SIG-M5 treated with dmso at 0.1 percent for 504 hours (cell line): ENCODE measurements at regions not wholly inside any gene's neighbourhood (a gene's known extent, or its start where the extent isn't known, plus 50 kb on each side); places are given as distances from the start of the nearest gene placed in this dataset.
"Not testable (repeated sequence)": the region's sequence is repeated elsewhere in the genome, so short reads cannot be mapped to it uniquely, and the experiment has no call there.

ENCODE experiments used
- DNase-seq: peaks from one replicate; lab custom pipeline; 2025; ENCODE audit not compliant: unreplicated experiment; lab: John Stamatoyannopoulos, UW

GRCh38 chr1:118303534-118303933, 118.5 kb upstream of the SPAG17 start:
- DNase-seq, result no peak

DNA sequence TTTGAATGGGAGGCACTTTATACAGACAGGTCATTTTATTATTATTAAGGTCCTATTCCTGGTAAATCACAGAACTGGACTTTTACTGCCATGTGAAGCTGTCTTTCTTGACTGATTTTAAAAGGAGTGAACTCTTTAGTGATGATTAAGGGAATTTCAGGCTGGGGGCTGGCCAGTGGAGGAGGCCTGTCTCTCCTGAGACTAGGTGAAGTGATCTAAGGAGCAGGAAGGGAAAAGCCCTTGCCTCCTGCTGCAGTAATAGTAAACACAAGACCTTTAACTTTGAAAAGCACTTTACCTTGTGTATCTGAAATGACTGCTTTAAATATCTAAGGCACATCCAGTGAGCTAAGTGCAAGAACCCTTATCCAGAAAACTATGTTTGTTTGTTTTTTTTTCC, 118.0 kb upstream of the SPAG17 start:
- DNase-seq, result no peak

- no peak for DNase-seq
These were observed 117.1 kb upstream of the SPAG17 start for GRCh38 chr1:118302145-118302544.

GRCh38 chr1:118300808-118301207, 115.8 kb upstream of the SPAG17 start:
- DNase-seq, result no peak

GRCh38 chr1:118298397-118298796, 113.4 kb upstream of the SPAG17 start:
- DNase-seq, result no peak

DNA sequence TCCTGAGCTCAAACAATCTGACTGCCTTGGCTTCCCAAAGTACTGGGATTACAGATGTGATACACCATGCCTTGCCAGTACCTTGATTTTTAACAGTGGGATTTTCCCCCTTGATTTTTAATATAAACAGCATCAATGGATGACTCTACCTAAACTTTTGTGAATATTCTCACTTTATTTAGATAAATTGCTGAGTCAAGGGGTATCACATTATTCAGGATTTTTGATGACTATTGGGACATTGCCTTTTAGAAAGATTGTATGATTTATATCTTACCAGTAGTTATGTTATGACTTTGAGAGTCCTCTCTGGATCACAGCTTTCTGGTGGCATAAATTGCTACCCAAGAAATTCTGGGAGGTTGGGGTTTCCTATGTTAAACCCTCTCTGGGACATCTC, 112.5 kb upstream of the SPAG17 start:
- DNase-seq, result no peak

DNA sequence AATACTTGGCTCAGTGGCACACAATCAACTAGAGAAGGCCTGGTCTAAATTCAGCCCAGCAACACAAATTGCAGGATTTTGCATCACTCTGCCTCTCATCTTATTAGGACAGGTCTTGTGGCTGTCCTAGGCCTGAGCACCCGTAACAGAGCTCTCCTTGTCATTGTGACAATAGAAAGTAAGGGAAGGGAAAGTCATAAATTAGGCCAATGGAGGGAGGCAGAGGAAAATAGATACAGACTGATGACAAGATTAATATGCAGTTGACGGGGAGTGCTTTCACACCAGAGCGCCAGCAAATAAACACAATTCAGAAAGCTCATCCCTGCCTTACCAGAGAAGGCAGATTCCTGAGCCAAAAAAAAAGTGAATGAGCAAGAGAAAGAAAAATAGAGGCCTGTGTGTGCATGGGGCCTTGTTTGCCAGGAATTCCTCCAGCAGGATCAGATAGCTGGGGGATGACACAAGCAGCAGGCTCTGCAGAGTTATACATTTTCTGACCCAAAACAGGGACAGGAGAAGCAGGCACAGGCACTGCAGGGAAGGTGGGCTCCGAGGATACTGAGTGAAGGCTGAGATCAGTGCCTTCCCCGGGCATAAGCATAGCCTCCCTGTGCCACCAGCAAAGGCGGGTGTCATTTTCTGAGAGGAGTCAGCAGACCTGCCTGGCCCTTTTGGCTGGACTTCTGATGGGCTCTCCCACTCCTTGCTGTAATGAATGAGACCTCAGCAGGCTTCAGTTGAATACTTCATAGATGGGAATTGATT, 110.0 kb upstream of the SPAG17 start:
- DNase-seq, result no peak

DNA sequence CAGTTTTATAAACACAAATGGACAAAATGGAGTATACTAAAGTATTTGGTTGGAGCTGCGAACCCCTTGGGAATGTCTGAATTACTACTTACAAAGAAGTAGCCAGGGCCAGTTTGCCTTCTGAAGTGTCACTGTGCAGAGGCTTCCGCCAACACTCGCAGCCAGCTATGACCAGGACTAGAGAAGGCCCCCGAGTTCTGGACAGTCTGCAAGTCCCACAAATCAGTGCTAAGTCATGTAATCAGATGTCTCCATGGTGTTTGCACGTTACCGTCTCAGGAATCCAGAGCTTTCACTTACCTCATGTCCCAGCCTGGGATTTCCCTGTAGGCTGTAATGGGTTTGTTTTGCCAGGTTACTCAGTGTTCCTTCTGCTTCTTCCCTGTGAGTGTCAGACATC, 106.6 kb upstream of the SPAG17 start:
- DNase-seq, result no peak

- no peak for DNase-seq
These were observed 105.5 kb upstream of the SPAG17 start for GRCh38 chr1:118290571-118290970.

GRCh38 chr1:118290046-118290445, 105.0 kb upstream of the SPAG17 start:
- no peak for DNase-seq

DNA sequence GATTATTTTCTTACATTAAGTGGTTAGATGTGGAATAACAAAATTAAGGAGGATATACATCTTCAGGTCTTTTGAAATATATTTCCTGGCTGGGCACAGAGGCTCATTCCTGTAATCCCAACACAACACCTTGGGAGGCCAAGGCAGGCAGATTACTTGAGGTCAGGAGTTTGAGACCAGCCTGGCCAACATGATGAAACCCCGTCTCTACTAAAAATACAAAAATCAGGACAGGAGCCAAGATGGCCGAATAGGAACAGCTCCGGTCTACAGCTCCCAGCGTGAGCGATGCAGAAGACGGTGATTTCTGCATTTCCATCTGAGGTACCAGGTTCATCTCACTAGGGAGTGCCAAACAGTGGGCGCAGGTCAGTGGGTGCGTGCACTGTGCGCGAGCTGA, 95.6 kb upstream of the SPAG17 start:
- not testable (repeated sequence) for DNase-seq

GRCh38 chr1:118275472-118276115, 90.6 kb upstream of the SPAG17 start:
- no peak for DNase-seq

- DNase-seq, result no peak
These were observed 87.9 kb upstream of the SPAG17 start for GRCh38 chr1:118272884-118273283.

DNA sequence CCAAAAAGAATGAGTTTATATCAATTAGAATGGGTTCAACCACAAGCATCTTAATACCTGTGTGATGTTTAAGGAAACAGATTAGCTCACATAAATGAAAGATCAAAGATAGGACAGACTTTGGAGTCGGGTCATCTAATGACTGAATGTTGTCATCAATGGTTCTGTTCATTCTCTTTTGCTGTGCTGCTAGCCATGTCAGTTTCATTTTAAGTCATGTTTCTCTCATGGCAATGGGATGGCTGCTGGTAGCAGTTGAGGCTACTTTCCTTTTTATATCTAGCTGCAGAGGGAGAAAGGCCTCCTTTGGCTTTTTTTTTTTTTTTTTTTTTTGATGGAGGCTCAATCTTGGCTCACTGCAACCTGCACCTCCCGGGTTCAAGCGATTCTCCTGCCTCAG, 86.9 kb upstream of the SPAG17 start:
- DNase-seq, result no peak

GRCh38 chr1:118269598-118269997, 84.6 kb upstream of the SPAG17 start:
- DNase-seq, result no peak

DNA sequence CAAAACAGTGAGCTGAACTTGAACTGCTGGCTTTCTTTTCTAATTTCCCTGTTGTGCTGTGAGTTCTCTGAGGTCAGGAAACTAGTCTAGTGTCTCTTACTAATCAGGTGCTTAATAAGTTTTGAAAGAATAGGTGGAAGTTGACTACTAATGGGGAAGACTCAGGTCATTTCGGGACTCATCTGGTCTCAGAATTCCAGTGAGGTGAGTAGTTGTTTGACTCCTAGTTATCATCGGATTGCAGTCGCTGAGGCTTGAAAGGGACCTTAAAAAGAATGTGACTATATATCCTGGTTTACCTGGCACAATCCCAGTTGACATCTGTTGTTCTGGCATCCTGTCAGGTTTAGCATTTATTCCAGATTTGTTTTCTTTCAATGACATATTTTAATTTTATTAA, 81.4 kb upstream of the SPAG17 start:
- DNase-seq, result no peak

DNA sequence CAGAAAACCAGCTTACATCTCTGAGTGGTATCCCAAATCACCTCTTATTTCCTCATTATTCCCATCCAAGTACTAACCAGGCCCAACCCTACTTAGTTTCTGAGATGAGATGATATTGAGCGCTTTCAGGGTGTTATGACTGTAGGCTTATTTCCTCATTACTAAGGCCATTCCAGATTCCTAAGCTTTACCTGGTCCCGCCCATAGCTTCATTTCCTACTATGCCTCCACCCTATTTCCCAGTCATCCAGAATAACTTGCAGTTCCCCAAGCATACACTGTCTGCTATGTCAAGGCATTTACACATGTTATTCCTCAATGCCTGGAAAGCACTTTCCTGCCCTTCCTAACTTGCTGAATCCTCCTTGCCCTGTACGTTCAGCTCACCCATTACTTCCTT, 79.3 kb upstream of the SPAG17 start:
- DNase-seq, result no peak

DNA sequence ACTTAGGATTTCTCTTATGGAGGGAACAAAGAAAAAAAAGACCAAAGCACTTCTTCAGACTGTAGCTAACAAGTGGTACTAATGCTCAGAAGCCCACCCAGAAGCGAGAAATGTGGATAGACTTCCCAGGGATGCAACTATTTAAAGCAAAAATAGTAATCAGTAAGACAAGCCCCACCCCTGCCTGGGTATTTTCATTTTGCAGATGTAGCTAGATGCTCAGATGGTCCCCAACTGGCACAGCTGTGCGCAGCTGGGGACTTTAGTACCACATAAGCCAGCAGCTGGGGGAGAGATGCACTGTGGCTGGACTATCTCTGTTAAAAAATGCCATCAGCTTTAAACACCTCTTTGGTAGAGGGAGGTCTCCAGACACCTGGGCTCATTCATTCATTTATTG, 77.8 kb upstream of the SPAG17 start:
- no peak for DNase-seq

DNA sequence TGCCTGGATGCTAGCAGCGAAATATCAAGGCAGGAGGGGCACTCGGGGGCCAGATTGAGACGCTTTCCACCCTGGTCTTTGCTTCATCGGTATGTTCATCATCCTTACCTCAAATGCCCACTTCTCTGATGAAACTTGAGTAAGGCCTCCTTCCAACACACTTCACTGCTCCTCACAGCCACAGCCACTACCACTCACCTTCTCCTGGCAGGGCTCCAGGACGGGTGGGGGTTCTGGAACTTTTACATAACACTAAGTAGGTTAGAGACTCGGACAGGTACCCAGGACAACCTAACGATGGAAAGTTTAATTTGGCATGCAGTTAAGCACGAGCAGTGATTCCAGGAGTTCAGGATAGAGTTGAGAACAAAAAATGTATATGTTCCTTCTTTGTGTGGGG, 73.9 kb upstream of the SPAG17 start:
- no peak for DNase-seq

- DNase-seq, result no peak
These were observed 72.9 kb upstream of the SPAG17 start for GRCh38 chr1:118257946-118258345.

DNA sequence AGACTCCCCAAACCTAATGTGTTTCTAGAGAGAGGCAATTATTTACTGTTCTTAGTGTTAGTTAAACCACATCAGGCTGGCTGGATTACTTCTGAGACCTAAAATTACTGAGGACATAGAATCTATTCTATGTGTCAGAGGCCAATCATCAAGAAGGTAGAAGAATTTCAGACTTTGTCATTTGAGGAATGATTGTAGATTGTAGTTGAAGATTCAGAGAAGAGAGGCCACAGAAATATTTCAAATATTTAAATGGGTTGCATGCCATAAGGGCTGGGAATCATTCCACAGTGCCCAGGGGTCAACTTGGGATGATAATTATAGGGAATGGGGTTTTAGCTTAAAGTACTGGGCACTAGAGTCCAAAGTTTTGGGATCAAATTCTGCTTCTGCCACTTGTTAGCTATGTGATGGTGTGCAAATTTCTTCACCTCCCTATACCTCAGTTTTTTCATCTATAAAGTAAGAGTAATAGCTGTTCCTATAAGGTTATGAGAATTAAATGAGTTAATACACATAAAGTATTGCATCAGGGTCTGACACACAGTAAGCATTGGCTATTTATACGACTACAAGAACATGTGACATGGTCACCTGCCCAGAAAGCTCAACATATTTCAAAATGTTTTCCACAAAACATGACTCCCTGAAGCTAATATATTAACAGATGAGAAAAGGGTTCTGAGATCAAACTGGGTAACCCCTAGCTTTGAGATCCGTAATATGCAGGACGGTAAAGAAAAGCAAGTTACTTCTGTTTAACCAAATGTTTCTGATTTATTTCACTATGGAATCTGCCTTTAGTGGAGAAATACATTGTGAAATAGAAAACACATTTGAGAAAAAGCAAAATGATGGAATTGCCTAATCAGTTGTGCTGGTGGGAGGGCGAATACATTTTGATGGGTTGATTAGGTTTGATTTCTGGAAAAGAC, 69.7 kb upstream of the SPAG17 start:
- DNase-seq, result no peak

GRCh38 chr1:118254001-118254400, 69.0 kb upstream of the SPAG17 start:
- no peak for DNase-seq
